ENCODE measurements at regions not wholly inside any gene's neighbourhood (a gene's known extent, or its start where the extent isn't known, plus 50 kb on each side); places are given as distances from the start of the nearest gene placed in this dataset.

DNA sequence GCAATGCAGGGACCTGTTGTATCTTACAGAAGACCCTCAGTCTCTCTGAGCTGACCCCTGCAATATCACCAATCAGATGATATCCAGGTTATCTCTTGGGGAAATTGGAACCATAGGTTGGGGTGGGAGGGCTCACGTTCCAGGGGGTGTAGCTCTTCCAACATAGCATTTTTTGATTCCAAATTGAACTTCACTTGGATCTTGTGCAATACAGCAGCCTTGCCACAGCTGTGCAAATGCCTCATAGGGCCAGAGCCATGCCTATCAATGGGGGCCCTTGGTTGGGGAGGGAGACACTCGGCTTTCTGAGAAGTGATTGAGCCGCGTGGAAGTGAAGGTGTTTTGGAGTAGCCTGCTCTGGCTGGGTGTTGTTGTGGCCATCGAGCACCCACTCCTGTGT is 117.2 kb upstream of the PITX1 start:
- H3K27me3 ChIP-seq (ENCODE audit: control insufficient read depth, insufficient read depth, low read length) = no peaks in the 10 kb centered on the region
- Mint-ChIP-seq H3K27me3 (ENCODE audit: low read depth in 2 of 2) (peaks cover 3 to 10% of the 10 kb centered on the region in 2 donors), H3K36me3 (no peaks in the 10 kb centered on the region), H3K27ac (no peak overlapping the region), H3K4me1 (no peaks in the 10 kb centered on the region), H3K4me3 (no peak overlapping the region), H3K9me3 (peaks cover 0 to 2% of the 10 kb centered on the region in 2 donors)
- H3K9me3 ChIP-seq (ENCODE audit: control insufficient read depth, insufficient read depth, low read length) = no peaks in the 10 kb centered on the region
- 93% methylated on average over 5 of the region's 5 CpGs for WGBS (ENCODE audit: insufficient coverage)
- H3K4me3 ChIP-seq (ENCODE audit: low read length) = no peak overlapping the region
- H3K4me1 ChIP-seq (ENCODE audit: control insufficient read depth, insufficient read depth, low read length) = no peaks in the 10 kb centered on the region
- intact Hi-C loops (cut with micrococcal nuclease) = no loop called here
- no peak for DNase-seq
- H3K27ac ChIP-seq (ENCODE audit: low read length) = no peak overlapping the region
- no peak for ATAC-seq
- no peaks in the 10 kb centered on the region for H3K36me3 ChIP-seq (ENCODE audit: control insufficient read depth, insufficient read depth, low read length)
- TF ChIP-seq, protein P1, sequence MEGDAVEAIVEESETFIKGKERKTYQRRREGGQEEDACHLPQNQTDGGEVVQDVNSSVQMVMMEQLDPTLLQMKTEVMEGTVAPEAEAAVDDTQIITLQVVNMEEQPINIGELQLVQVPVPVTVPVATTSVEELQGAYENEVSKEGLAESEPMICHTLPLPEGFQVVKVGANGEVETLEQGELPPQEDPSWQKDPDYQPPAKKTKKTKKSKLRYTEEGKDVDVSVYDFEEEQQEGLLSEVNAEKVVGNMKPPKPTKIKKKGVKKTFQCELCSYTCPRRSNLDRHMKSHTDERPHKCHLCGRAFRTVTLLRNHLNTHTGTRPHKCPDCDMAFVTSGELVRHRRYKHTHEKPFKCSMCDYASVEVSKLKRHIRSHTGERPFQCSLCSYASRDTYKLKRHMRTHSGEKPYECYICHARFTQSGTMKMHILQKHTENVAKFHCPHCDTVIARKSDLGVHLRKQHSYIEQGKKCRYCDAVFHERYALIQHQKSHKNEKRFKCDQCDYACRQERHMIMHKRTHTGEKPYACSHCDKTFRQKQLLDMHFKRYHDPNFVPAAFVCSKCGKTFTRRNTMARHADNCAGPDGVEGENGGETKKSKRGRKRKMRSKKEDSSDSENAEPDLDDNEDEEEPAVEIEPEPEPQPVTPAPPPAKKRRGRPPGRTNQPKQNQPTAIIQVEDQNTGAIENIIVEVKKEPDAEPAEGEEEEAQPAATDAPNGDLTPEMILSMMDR (IDR thresholded peaks at IDR 0.05) = no peak

DNA sequence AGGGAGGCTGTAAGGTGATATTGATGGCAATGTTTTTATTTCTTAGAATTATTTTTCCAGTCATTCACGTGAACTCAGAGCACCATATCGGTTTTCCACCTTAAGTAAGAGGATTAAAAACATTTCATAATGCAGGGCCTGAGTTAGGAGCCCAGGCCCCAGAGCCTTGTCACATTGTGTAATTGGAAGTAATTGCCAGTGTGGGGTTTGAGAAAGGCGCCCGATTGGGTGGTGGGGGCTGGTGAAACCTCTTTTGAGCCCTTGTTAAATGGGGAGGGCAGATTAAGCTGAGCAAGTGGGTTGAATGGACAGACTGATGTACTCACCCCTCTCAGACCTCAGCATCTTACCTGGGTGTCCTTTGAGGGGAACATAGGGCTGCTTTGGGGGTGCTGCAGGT is 116.7 kb upstream of the PITX1 start:
- Histone ChIP-seq H3K9me3 (ENCODE audit: control insufficient read depth, insufficient read depth, low read length) (no peaks in the 10 kb centered on the region), H3K4me1 (ENCODE audit: control insufficient read depth, insufficient read depth, low read length) (no peaks in the 10 kb centered on the region), H3K36me3 (ENCODE audit: control insufficient read depth, insufficient read depth, low read length) (no peaks in the 10 kb centered on the region), H3K4me3 (ENCODE audit: low read length) (no peak overlapping the region), H3K27me3 (ENCODE audit: control insufficient read depth, insufficient read depth, low read length) (no peaks in the 10 kb centered on the region), H3K27ac (ENCODE audit: low read length) (no peak overlapping the region)
- no peak for DNase-seq
- no peaks in the 10 kb centered on the region for H3K36me3 Mint-ChIP-seq
- no peak for ATAC-seq
- H3K27me3 Mint-ChIP-seq (ENCODE audit: low read depth in 2 of 2) = peaks cover 0 to 10% of the 10 kb centered on the region in 2 donors
- TF ChIP-seq, protein P1 (IDR thresholded peaks at IDR 0.05) = no peak
- WGBS (ENCODE audit: insufficient coverage) = 93% methylated on average over 4 of the region's 4 CpGs
- no peak overlapping the region for H3K27ac Mint-ChIP-seq
- H3K4me3 Mint-ChIP-seq = no peak overlapping the region
- H3K4me1 Mint-ChIP-seq = no peaks in the 10 kb centered on the region
- intact Hi-C loops (cut with micrococcal nuclease) = no loop called here
- no peaks in the 10 kb centered on the region for H3K9me3 Mint-ChIP-seq

DNA sequence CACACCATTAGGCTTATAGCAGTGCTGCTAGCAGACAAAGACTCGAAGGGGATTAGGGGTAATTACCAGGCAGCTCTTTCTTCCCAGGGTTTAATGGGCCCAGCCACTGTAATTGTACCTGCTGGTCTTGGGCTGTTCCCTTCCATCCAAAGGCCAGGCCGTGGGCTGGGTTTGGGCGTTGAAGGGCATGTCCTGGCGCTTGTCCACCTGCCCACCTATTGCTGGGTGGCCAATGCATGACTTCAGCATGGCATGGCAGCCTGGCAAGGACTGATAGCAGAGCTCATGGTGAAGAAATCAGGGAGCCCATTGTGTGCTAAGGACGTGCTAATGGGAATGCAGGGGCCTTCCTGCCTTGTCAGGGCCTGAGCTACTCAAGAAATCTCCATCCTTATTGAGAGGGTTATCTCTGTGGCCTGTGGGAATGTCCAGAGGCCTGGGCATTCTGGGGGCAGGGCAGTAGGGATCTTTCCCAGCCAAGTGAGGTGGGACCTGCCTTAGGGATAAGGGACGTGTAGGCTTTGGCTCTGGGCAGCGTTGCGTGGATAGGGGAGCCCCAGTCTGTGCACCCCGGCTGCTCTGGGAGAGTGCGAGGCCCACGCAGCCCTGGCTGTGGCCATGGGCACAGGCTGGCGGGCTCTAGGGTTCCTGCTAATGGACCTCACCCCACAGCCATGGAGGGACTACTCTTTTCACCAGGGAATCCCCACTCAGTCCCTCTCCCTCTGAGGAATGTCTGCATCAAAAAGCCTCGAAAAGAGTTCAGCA is 116.1 kb upstream of the PITX1 start:
- Histone ChIP-seq H3K27ac (ENCODE audit: low read length) (no peak overlapping the region), H3K4me3 (ENCODE audit: low read length) (no peak overlapping the region), H3K36me3 (ENCODE audit: control insufficient read depth, insufficient read depth, low read length) (no peaks in the 10 kb centered on the region), H3K4me1 (ENCODE audit: control insufficient read depth, insufficient read depth, low read length) (no peaks in the 10 kb centered on the region), H3K27me3 (ENCODE audit: control insufficient read depth, insufficient read depth, low read length) (no peaks in the 10 kb centered on the region), H3K9me3 (ENCODE audit: control insufficient read depth, insufficient read depth, low read length) (no peaks in the 10 kb centered on the region)
- Mint-ChIP-seq H3K36me3 (no peaks in the 10 kb centered on the region), H3K4me3 (no peak overlapping the region), H3K9me3 (no peaks in the 10 kb centered on the region), H3K4me1 (no peaks in the 10 kb centered on the region), H3K27ac (no peak overlapping the region), H3K27me3 (ENCODE audit: low read depth in 2 of 2) (peaks cover 0 to 10% of the 10 kb centered on the region in 2 donors)
- ATAC-seq (no peak), DNase-seq (no peak)
- WGBS (ENCODE audit: insufficient coverage) = 79% methylated on average over 13 of the region's 13 CpGs
- TF ChIP-seq, protein P1 (IDR thresholded peaks at IDR 0.05) = no peak
- intact Hi-C loops (cut with micrococcal nuclease) = no loop called here
